IPS-15b (cell line): ENCODE measurements at regions not wholly inside any gene's neighbourhood (a gene's known extent, or its start where the extent isn't known, plus 50 kb on each side); places are given as distances from the start of the nearest gene placed in this dataset.

Source experiments
- H3K27me3 ChIP-seq: one replicate; pipeline ENCODE4 v1.6.1; 2013; ENCODE audit warnings: low read length; ENCODE audit not compliant: control insufficient read depth, insufficient read depth
- H3K36me3 ChIP-seq: one replicate; pipeline ENCODE4 v1.6.1; 2013; ENCODE audit warnings: low read length; ENCODE audit not compliant: control insufficient read depth, insufficient read depth
- H3K4me1 ChIP-seq: one replicate; pipeline ENCODE4 v1.6.1; 2013; ENCODE audit warnings: mild to moderate bottlenecking, low read length; ENCODE audit not compliant: control insufficient read depth, insufficient read depth
- H3K4me3 ChIP-seq: one replicate; pipeline ENCODE4 v1.5.1; 2013; ENCODE audit warnings: low read depth, low read length
- H3K9ac ChIP-seq: one replicate; pipeline ENCODE4 v1.6.1; 2013; ENCODE audit warnings: low read depth, mild to moderate bottlenecking, low read length
- H3K9me3 ChIP-seq: one replicate; pipeline ENCODE4 v1.6.1; 2013; ENCODE audit warnings: mild to moderate bottlenecking, low read length; ENCODE audit not compliant: control insufficient read depth, insufficient read depth

GRCh38 chr12:16949371-16949770 lies 343.4 kb upstream of the LMO3 start:
- Histone ChIP-seq H3K4me1 (peaks cover 9% of the 10 kb centered on the region), H3K9ac (no peak overlapping the region), H3K9me3 (no peaks in the 10 kb centered on the region), H3K27me3 (no peaks in the 10 kb centered on the region), H3K36me3 (no peaks in the 10 kb centered on the region), H3K4me3 (no peak overlapping the region)

GRCh38 chr12:16946704-16947103 lies 340.7 kb upstream of the LMO3 start:
- Histone ChIP-seq H3K27me3 (no peaks in the 10 kb centered on the region), H3K36me3 (no peaks in the 10 kb centered on the region), H3K4me1 (peaks cover 9% of the 10 kb centered on the region), H3K9ac (no peak overlapping the region), H3K9me3 (no peaks in the 10 kb centered on the region), H3K4me3 (no peak overlapping the region)

GRCh38 chr12:16939871-16940306 lies 333.9 kb upstream of the LMO3 start:
- Histone ChIP-seq H3K27me3 (no peaks in the 10 kb centered on the region), H3K9ac (no peak overlapping the region), H3K4me1 (no peaks in the 10 kb centered on the region), H3K9me3 (no peaks in the 10 kb centered on the region), H3K4me3 (no peak overlapping the region), H3K36me3 (no peaks in the 10 kb centered on the region)

- Histone ChIP-seq H3K4me3 (no peak overlapping the region), H3K9ac (no peak overlapping the region), H3K36me3 (no peaks in the 10 kb centered on the region), H3K9me3 (no peaks in the 10 kb centered on the region), H3K27me3 (no peaks in the 10 kb centered on the region), H3K4me1 (no peaks in the 10 kb centered on the region)
These were observed 321.3 kb upstream of the LMO3 start for GRCh38 chr12:16927259-16927658.

- Histone ChIP-seq H3K36me3 (no peaks in the 10 kb centered on the region), H3K4me3 (no peak overlapping the region), H3K27me3 (no peaks in the 10 kb centered on the region), H3K9me3 (no peaks in the 10 kb centered on the region), H3K4me1 (no peaks in the 10 kb centered on the region), H3K9ac (no peak overlapping the region)
These were observed 314.5 kb upstream of the LMO3 start for GRCh38 chr12:16920451-16920850.

- Histone ChIP-seq H3K9me3 (no peaks in the 10 kb centered on the region), H3K27me3 (no peaks in the 10 kb centered on the region), H3K9ac (no peak overlapping the region), H3K4me3 (no peak overlapping the region), H3K36me3 (no peaks in the 10 kb centered on the region), H3K4me1 (no peaks in the 10 kb centered on the region)
These were observed 313.6 kb upstream of the LMO3 start for GRCh38 chr12:16919551-16919950.

GRCh38 chr12:16914853-16915252 lies 308.9 kb upstream of the LMO3 start:
- no peaks in the 10 kb centered on the region for H3K4me1 ChIP-seq
- H3K9me3 ChIP-seq: no peaks in the 10 kb centered on the region
- H3K36me3 ChIP-seq: no peaks in the 10 kb centered on the region
- no peaks in the 10 kb centered on the region for H3K27me3 ChIP-seq
- H3K4me3 ChIP-seq: no peak overlapping the region
- H3K9ac ChIP-seq: no peak overlapping the region

GRCh38 chr12:16913832-16914490 lies 308.0 kb upstream of the LMO3 start:
- no peaks in the 10 kb centered on the region for H3K4me1 ChIP-seq
- H3K27me3 ChIP-seq: no peaks in the 10 kb centered on the region
- H3K4me3 ChIP-seq: no peak overlapping the region
- no peak overlapping the region for H3K9ac ChIP-seq
- no peaks in the 10 kb centered on the region for H3K9me3 ChIP-seq
- H3K36me3 ChIP-seq: no peaks in the 10 kb centered on the region

GRCh38 chr12:16901946-16902345 lies 296.0 kb upstream of the LMO3 start:
- no peak overlapping the region for H3K4me3 ChIP-seq
- H3K9me3 ChIP-seq: no peaks in the 10 kb centered on the region
- no peaks in the 10 kb centered on the region for H3K27me3 ChIP-seq
- no peak overlapping the region for H3K9ac ChIP-seq
- no peaks in the 10 kb centered on the region for H3K36me3 ChIP-seq
- H3K4me1 ChIP-seq: no peaks in the 10 kb centered on the region

- Histone ChIP-seq H3K36me3 (no peaks in the 10 kb centered on the region), H3K9me3 (no peaks in the 10 kb centered on the region), H3K27me3 (no peaks in the 10 kb centered on the region), H3K9ac (no peak overlapping the region), H3K4me1 (no peaks in the 10 kb centered on the region), H3K4me3 (no peak overlapping the region)
These were observed 287.5 kb upstream of the LMO3 start for GRCh38 chr12:16893426-16893825.

GRCh38 chr12:16891673-16892072 lies 285.7 kb upstream of the LMO3 start:
- no peaks in the 10 kb centered on the region for H3K9me3 ChIP-seq
- no peaks in the 10 kb centered on the region for H3K4me1 ChIP-seq
- no peak overlapping the region for H3K9ac ChIP-seq
- H3K4me3 ChIP-seq: no peak overlapping the region
- no peaks in the 10 kb centered on the region for H3K27me3 ChIP-seq
- no peaks in the 10 kb centered on the region for H3K36me3 ChIP-seq

GRCh38 chr12:16884819-16885218 lies 278.9 kb upstream of the LMO3 start:
- Histone ChIP-seq H3K4me1 (peaks cover 3% of the 10 kb centered on the region), H3K36me3 (no peaks in the 10 kb centered on the region), H3K27me3 (no peaks in the 10 kb centered on the region), H3K4me3 (no peak overlapping the region), H3K9ac (no peak overlapping the region), H3K9me3 (no peaks in the 10 kb centered on the region)
